ENCODE measurements at regions not wholly inside any gene's neighbourhood (a gene's known extent, or its start where the extent isn't known, plus 50 kb on each side); places are given as distances from the start of the nearest gene placed in this dataset.

DNA sequence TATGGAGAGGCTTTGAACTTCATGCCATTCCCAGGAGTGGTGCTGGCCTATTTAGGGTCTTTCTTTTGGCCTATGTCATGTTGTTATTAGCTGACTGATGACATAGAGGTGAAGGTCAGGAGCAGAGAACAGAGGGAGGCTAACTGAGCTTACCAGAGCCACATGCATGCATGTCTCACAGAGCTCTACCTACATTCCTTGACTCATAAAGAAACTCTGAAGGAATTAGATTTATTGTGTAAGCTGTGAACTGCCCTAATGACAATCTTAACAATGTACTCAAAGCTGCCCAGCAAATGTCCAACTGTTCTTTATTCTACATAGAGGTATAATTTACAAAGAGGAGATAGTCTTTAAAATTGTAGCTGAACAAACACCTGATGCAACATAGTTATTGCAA lies 192.7 kb upstream of the CNR1 start:
- DNase-seq: no peak
- Histone ChIP-seq H3K27me3 (no peaks in the 10 kb centered on the region), H3K9me3 (no peaks in the 10 kb centered on the region), H3K36me3 (no peaks in the 10 kb centered on the region), H3K4me1 (no peaks in the 10 kb centered on the region), H3K4me3 (no peak overlapping the region), H3K27ac (no peak overlapping the region)
- TF ChIP-seq POLR2A (IDR thresholded peaks at IDR 0.05): no peak
- TF ChIP-seq, protein P1, sequence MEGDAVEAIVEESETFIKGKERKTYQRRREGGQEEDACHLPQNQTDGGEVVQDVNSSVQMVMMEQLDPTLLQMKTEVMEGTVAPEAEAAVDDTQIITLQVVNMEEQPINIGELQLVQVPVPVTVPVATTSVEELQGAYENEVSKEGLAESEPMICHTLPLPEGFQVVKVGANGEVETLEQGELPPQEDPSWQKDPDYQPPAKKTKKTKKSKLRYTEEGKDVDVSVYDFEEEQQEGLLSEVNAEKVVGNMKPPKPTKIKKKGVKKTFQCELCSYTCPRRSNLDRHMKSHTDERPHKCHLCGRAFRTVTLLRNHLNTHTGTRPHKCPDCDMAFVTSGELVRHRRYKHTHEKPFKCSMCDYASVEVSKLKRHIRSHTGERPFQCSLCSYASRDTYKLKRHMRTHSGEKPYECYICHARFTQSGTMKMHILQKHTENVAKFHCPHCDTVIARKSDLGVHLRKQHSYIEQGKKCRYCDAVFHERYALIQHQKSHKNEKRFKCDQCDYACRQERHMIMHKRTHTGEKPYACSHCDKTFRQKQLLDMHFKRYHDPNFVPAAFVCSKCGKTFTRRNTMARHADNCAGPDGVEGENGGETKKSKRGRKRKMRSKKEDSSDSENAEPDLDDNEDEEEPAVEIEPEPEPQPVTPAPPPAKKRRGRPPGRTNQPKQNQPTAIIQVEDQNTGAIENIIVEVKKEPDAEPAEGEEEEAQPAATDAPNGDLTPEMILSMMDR (IDR thresholded peaks at IDR 0.05): no peak

DNA sequence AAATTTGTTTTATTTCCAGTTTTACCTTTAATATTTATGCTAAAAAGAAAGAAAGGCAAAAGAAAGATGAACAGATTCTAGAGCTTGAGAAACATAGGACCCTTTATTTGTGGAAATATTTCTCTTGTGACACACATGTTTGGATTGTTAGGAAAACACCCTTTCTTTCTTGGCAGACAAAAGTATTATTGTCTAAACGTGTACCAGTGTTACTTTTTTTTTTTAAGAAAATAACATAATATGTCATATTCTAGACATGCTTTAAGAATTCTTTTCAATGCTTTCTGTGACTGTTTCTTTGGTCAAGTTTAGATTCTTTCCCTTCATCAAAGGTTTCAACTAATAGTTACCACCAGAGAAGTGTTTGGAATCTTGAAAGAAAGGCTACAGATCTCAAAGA lies 183.4 kb upstream of the CNR1 start:
- no peaks in the 10 kb centered on the region for H3K4me1 ChIP-seq
- no peak overlapping the region for H3K27ac ChIP-seq
- no peak for DNase-seq
- no peaks in the 10 kb centered on the region for H3K9me3 ChIP-seq
- H3K27me3 ChIP-seq: no peaks in the 10 kb centered on the region
- no peak overlapping the region for H3K4me3 ChIP-seq
- no peak for TF ChIP-seq POLR2A (IDR thresholded peaks at IDR 0.05)
- TF ChIP-seq, protein P1 (IDR thresholded peaks at IDR 0.05): no peak
- no peaks in the 10 kb centered on the region for H3K36me3 ChIP-seq

DNA sequence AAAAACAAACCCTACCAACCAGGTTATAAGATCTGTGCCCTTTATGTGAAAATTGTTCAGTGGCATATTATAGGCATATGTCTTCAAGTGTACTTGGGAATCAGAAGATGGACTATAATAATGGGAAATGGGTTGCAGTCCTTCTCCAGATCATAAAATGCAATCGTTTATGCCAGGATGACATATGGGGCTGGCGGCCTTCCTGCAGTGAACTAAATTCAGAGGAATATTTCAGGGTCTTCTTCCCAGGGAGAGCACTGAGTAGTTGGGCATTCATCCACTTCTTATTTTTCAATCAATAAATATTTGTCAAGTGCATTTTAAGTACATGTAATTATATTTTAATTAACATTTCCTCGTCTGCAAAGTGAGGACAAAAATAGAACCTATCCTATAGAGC lies 176.2 kb upstream of the CNR1 start:
- no peaks in the 10 kb centered on the region for H3K27me3 ChIP-seq
- DNase-seq: no peak
- H3K36me3 ChIP-seq: no peaks in the 10 kb centered on the region
- H3K27ac ChIP-seq: no peak overlapping the region
- H3K4me3 ChIP-seq: no peak overlapping the region
- H3K9me3 ChIP-seq: no peaks in the 10 kb centered on the region
- TF ChIP-seq POLR2A (IDR thresholded peaks at IDR 0.05): no peak
- TF ChIP-seq, protein P1 (IDR thresholded peaks at IDR 0.05): no peak
- no peaks in the 10 kb centered on the region for H3K4me1 ChIP-seq

DNA sequence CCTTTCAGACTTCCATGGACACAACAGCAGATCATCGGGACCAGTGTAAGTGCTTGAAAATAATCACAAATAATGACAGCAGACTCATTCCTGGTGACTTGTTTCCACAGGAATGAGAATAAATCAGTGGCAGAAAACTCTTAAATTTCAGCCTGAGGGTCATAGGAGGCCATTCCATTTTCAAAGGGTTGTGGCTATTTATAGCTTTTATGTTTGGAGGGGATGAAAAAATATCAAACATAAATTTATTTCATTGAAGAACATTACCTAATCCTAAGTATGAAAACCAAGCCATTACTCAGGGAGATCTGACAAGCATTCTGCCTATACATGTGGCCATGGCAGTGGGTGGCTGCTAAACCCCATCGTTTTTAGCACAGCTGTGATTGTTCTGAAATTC lies 173.6 kb upstream of the CNR1 start:
- DNase-seq: no peak
- no peak overlapping the region for H3K27ac ChIP-seq
- H3K36me3 ChIP-seq: no peaks in the 10 kb centered on the region
- no peak overlapping the region for H3K4me3 ChIP-seq
- no peaks in the 10 kb centered on the region for H3K4me1 ChIP-seq
- H3K9me3 ChIP-seq: no peaks in the 10 kb centered on the region
- no peaks in the 10 kb centered on the region for H3K27me3 ChIP-seq
- no peak for TF ChIP-seq POLR2A (IDR thresholded peaks at IDR 0.05)
- TF ChIP-seq, protein P1 (IDR thresholded peaks at IDR 0.05): no peak

DNA sequence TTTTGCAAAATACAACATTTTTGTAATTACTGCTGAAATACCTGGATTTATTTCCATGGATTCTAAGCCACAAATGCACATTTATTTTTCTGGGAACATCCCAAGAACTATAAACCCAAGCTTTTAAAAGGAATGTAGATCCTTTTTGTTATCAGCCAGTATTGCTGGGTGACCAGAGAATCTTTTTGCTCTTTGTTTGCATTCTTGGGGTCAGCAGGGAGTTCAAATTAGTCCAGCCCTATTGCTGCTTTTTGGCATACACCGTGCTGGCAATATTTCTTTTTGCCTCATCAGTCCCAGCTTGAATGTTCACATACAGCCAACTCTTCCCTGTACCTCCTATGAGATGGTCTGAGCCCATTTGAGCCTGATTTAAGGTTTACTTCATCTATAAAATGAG lies 155.2 kb upstream of the CNR1 start:
- H3K9me3 ChIP-seq: no peaks in the 10 kb centered on the region
- no peak overlapping the region for H3K27ac ChIP-seq
- no peak overlapping the region for H3K4me3 ChIP-seq
- no peaks in the 10 kb centered on the region for H3K4me1 ChIP-seq
- no peaks in the 10 kb centered on the region for H3K36me3 ChIP-seq
- TF ChIP-seq, protein P1 (IDR thresholded peaks at IDR 0.05): no peak
- no peak for TF ChIP-seq POLR2A (IDR thresholded peaks at IDR 0.05)
- no peaks in the 10 kb centered on the region for H3K27me3 ChIP-seq
- DNase-seq: no peak

DNA sequence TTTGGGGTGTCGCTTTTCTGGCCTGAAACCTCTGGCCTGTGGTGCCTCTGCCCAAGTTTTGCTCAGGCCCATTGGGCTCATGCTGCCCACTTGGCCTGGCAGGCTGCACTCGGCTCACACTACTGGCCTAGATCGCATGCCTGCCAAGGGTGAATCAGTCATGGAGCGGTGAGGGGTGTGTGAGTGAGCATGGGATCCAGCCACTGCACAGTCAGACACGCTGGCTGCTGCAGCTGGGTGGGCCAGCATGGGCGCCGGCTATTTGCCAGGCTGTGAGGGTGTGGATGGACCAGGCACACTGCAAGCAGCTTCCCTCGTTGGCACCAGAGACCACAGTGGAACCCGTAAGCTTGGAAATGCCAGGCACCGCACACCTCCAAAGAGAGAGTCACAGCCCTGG lies 145.4 kb upstream of the CNR1 start:
- Histone ChIP-seq H3K27ac (no peak overlapping the region), H3K4me1 (no peaks in the 10 kb centered on the region), H3K4me3 (no peak overlapping the region), H3K27me3 (no peaks in the 10 kb centered on the region), H3K9me3 (no peaks in the 10 kb centered on the region), H3K36me3 (no peaks in the 10 kb centered on the region)
- TF ChIP-seq, protein P1 (IDR thresholded peaks at IDR 0.05): no peak
- TF ChIP-seq POLR2A (IDR thresholded peaks at IDR 0.05): no peak
- no peak for DNase-seq

Measured in Peyer's patch (tissue), 4 donors.